Breast epithelium (tissue), 3 donors: ENCODE measurements at regions not wholly inside any gene's neighbourhood (a gene's known extent, or its start where the extent isn't known, plus 50 kb on each side); places are given as distances from the start of the nearest gene placed in this dataset.

Experiments
- POLR2A ChIP-seq: fragments of 450-650 bp; IDR thresholded peaks from one replicate; pipeline ENCODE4 v1.6.1; 2016; ENCODE audit warnings: antibody characterized with exemption, mild to moderate bottlenecking, moderate library complexity
- TF ChIP-seq, protein P1 (sequence below), 3 donors: fragments of 450-650 bp; IDR thresholded peaks; one replicate each; pipeline ENCODE4 v1.5.1; 2016 to 2017; ENCODE audit warnings: antibody characterized with exemption in 3 of 3, mild to moderate bottlenecking in 3 of 3, moderate library complexity in 3 of 3

DNA sequence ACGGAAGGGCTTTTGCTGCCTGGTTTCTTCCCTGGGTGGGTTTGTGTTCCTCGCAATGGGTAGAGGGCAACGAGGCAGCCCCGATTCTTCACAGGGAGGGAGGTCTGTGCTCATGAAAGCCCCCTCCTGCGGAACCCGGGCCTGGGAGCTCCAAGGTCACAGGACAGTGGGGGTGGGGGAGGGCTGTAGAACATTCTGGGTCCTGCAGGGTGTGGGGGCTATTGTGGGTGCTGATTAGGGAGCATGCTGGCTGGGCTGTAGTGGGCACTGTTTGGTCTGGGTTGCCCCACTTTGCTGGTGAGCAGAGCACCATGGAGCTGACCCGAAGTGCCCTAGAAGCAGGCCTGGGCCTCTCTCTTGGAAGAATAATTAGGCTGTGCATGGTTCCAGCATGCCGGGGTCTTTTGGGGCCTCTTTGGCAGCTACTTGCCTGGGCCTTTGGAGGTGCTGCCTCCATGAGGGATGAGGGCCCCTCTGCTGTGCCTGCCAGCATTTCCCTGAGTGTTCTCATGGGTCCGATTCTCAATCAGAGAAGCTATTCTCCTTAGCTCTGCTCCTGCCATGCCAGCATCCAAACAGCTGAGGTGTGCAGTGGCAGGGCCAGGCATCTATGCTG lies 232.2 kb upstream of the HS6ST1 start:
- TF ChIP-seq, protein P1, sequence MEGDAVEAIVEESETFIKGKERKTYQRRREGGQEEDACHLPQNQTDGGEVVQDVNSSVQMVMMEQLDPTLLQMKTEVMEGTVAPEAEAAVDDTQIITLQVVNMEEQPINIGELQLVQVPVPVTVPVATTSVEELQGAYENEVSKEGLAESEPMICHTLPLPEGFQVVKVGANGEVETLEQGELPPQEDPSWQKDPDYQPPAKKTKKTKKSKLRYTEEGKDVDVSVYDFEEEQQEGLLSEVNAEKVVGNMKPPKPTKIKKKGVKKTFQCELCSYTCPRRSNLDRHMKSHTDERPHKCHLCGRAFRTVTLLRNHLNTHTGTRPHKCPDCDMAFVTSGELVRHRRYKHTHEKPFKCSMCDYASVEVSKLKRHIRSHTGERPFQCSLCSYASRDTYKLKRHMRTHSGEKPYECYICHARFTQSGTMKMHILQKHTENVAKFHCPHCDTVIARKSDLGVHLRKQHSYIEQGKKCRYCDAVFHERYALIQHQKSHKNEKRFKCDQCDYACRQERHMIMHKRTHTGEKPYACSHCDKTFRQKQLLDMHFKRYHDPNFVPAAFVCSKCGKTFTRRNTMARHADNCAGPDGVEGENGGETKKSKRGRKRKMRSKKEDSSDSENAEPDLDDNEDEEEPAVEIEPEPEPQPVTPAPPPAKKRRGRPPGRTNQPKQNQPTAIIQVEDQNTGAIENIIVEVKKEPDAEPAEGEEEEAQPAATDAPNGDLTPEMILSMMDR (IDR thresholded peaks at IDR 0.05) = no peak
- no peak for TF ChIP-seq POLR2A
